ENCODE measurements at regions not wholly inside any gene's neighbourhood (a gene's known extent, or its start where the extent isn't known, plus 50 kb on each side); places are given as distances from the start of the nearest gene placed in this dataset.

DNA sequence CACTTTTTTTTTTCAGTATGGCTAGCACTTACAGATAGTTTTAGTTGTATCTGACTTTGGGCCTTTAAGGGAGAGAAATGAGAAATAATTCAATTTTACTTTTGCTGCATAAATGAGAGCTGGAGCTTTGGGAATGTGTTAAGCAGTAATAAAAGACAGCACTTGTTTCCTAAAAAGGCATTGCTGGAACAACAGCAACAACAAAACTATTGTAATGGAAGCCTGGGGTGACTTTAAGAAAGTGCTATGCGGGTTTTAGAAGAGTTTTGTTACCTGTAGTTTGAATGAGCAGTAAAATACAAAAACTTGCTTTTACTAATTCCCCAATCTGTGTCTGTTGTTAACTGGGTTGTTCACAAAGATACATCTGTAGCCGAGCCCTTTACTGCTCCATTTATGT is 774.0 kb upstream of the ARPP21 start:
- TF ChIP-seq POLR2AphosphoS5 (IDR thresholded peaks at IDR 0.05) (no peak), EP300 (conservative IDR thresholded peaks at IDR 0.05; ENCODE audit: poor library complexity, severe bottlenecking) (no peak), TAF1 (IDR thresholded peaks at IDR 0.05; ENCODE audit: low read depth) (no peak), EZH2 (IDR thresholded peaks at IDR 0.05; ENCODE audit: borderline replicate concordance, insufficient read depth, low read length, poor library complexity, severe bottlenecking) (no peak), RAD21 (conservative IDR thresholded peaks at IDR 0.05) (no peak)
- TF ChIP-seq, protein P1, sequence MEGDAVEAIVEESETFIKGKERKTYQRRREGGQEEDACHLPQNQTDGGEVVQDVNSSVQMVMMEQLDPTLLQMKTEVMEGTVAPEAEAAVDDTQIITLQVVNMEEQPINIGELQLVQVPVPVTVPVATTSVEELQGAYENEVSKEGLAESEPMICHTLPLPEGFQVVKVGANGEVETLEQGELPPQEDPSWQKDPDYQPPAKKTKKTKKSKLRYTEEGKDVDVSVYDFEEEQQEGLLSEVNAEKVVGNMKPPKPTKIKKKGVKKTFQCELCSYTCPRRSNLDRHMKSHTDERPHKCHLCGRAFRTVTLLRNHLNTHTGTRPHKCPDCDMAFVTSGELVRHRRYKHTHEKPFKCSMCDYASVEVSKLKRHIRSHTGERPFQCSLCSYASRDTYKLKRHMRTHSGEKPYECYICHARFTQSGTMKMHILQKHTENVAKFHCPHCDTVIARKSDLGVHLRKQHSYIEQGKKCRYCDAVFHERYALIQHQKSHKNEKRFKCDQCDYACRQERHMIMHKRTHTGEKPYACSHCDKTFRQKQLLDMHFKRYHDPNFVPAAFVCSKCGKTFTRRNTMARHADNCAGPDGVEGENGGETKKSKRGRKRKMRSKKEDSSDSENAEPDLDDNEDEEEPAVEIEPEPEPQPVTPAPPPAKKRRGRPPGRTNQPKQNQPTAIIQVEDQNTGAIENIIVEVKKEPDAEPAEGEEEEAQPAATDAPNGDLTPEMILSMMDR (IDR thresholded peaks at IDR 0.05; ENCODE audit: poor library complexity, severe bottlenecking), result no peak
- TF ChIP-seq, protein P2, sequence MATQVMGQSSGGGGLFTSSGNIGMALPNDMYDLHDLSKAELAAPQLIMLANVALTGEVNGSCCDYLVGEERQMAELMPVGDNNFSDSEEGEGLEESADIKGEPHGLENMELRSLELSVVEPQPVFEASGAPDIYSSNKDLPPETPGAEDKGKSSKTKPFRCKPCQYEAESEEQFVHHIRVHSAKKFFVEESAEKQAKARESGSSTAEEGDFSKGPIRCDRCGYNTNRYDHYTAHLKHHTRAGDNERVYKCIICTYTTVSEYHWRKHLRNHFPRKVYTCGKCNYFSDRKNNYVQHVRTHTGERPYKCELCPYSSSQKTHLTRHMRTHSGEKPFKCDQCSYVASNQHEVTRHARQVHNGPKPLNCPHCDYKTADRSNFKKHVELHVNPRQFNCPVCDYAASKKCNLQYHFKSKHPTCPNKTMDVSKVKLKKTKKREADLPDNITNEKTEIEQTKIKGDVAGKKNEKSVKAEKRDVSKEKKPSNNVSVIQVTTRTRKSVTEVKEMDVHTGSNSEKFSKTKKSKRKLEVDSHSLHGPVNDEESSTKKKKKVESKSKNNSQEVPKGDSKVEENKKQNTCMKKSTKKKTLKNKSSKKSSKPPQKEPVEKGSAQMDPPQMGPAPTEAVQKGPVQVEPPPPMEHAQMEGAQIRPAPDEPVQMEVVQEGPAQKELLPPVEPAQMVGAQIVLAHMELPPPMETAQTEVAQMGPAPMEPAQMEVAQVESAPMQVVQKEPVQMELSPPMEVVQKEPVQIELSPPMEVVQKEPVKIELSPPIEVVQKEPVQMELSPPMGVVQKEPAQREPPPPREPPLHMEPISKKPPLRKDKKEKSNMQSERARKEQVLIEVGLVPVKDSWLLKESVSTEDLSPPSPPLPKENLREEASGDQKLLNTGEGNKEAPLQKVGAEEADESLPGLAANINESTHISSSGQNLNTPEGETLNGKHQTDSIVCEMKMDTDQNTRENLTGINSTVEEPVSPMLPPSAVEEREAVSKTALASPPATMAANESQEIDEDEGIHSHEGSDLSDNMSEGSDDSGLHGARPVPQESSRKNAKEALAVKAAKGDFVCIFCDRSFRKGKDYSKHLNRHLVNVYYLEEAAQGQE (IDR thresholded peaks at IDR 0.05; ENCODE audit: borderline replicate concordance), result no peak

Data from neural cell (in vitro differentiated cells).